Pancreas (tissue), 10 donors: ENCODE measurements at regions not wholly inside any gene's neighbourhood (a gene's known extent, or its start where the extent isn't known, plus 50 kb on each side); places are given as distances from the start of the nearest gene placed in this dataset.

Experiments
- ATAC-seq, 4 donors: fragments of 200-7000 bp; cut with Tn5 transposase; one replicate each; pipeline versions ENCODE4 v1.8.0 to v1.9.1; 2020; ENCODE audit warnings: mild to moderate bottlenecking in 4 of 4, moderate library complexity in 4 of 4
- DNase-seq, 6 donors: peaks; one replicate each; pipeline ENCODE4 v3.0.0-alpha.2; 2020
- FAIRE-seq: peaks from 2 replicates; lab custom pipeline; 2012; peaks lifted over from hg19 to GRCh38; lab: Jason Lieb, UNC
- H3K27ac ChIP-seq, 4 donors: fragments of 200-600 bp; sonication (generic); 1 replicate in 3 of 4; 2 replicates in 1 of 4; pipeline versions ENCODE4 v1.5.0 to v1.8.0; 2020
- H3K27me3 ChIP-seq, 4 donors: fragments of 200-600 bp; one replicate each; pipeline ENCODE4 v1.8.0; 2021
- H3K36me3 ChIP-seq, 3 donors: fragments of 200-600 bp; sonication (generic) in 1 of 3; one replicate each; pipeline versions ENCODE4 v1.5.0 to v1.8.0; 2020 to 2021
- H3K4me1 ChIP-seq, 3 donors: fragments of 200-600 bp; one replicate each; pipeline ENCODE4 v1.8.0; 2021
- H3K4me3 ChIP-seq, 4 donors: fragments of 200-600 bp; sonication (generic) in 2 of 4; one replicate each; pipeline versions ENCODE4 v1.5.0 to v1.8.0; 2020 to 2021
- H3K9me3 ChIP-seq, 4 donors: fragments of 200-600 bp; one replicate each; pipeline ENCODE4 v1.8.0; 2021
- CTCF ChIP-seq, 4 donors: fragments of 200-600 bp; sonication (generic) in 3 of 4; IDR thresholded peaks; one replicate each; pipeline versions ENCODE4 v1.5.0 to v1.8.0; 2021; ENCODE audit warnings: antibody characterized with exemption in 4 of 4
- WGBS, 2 donors: extraction: QIAGEN DNeasy Blood & Tissue Kit; methylation state at CpG; one replicate each; pipeline ENCODE4 v1.1.7; 2013; 5-methylcytosine and 5-hydroxymethylcytosine counted together
- intact Hi-C, 3 donors: fragments of 100-400 bp; cut with DNase I; formaldehyde crosslinking; loops; one replicate each; pipeline versions ENCODE4 v1.11.1 to v1.14.2; 2022
- donor health status: healthy with polysubstance abuse.
- donor health status: DM: no; HTN: no; CAD: no; lungs with moderate emphysema.
- donor health status: DM: no; HTN: no; CAD: no.
- donor health status: control.
- donor health status: control.
- donor health status: Bipolar disorder and iron deficiency.
- donor health status: DM: yes; HTN: yes; CAD: no.
- donor health status: DM: no; HTN: no; CAD: no.
- donor health status: DM: no; HTN: no; CAD: no.
- donor health status: DM: yes; HTN: yes; CAD: no.

DNA sequence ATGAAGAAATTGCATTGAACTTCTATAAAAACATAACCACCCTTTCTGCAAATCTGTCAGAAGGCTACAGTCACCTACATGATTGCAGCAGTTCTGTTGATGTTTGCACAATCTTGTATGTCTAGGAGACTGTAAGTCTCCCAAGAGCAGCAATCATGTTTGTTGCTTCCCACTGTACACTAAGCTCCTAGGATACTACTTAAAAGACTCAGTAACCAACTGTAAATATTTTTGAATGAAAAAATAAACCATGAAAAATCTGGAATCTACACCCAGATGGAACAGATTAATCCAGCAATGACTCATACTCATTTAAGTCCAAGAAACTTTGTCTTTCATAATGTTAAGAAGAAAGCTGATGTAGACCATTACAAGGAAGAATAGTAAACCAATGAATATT is 168.5 kb upstream of the ATXN1 start:
- peak in 3 of 4 donors; percentile 29 to 46 (median 30) for ATAC-seq
- no peak for FAIRE-seq

DNA sequence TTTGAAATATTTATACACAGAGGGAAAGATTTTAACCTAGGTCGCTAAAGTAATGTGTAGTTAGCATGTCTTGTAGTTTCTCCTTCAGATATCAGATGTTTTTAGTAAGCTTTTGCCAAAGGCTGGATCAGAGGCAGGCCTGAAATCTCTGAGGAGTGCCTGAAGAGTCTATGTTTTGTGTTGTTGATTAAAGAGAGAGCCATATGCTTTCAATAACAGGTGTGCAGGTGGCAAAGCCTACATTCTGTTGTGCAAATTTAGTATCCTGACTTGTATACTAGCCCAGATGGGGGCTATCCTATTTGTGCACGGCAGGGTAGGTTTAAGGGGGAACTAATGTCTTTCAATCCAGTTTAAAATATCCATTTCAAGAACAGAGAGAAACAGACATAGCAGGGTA is 167.1 kb upstream of the ATXN1 start:
- FAIRE-seq (no peak), ATAC-seq (no peak), DNase-seq (no peak)
- Histone ChIP-seq H3K9me3 (no peaks in the 10 kb centered on the region), H3K27ac (no peak overlapping the region), H3K4me1 (no peaks in the 10 kb centered on the region), H3K27me3 (no peaks in the 10 kb centered on the region), H3K36me3 (no peaks in the 10 kb centered on the region), H3K4me3 (no peak overlapping the region)
- WGBS, 2 donors: 73 to 87% methylated on average over 2 of the region's 2 CpGs
- intact Hi-C loops: no loop called here
- no peak for TF ChIP-seq CTCF (IDR thresholded peaks at IDR 0.05)

More for the DNA sequence above, 168.5 kb upstream of the ATXN1 start:
- Histone ChIP-seq H3K27me3 (no peaks in the 10 kb centered on the region), H3K4me1 (no peaks in the 10 kb centered on the region), H3K9me3 (no peaks in the 10 kb centered on the region), H3K27ac (no peak overlapping the region), H3K36me3 (no peaks in the 10 kb centered on the region), H3K4me3 (no peak overlapping the region)
- no peak for DNase-seq
- intact Hi-C loops: no loop called here
- no peak for TF ChIP-seq CTCF (IDR thresholded peaks at IDR 0.05)

- Histone ChIP-seq H3K27me3 (no peaks in the 10 kb centered on the region), H3K4me1 (no peaks in the 10 kb centered on the region), H3K9me3 (no peaks in the 10 kb centered on the region), H3K27ac (no peak overlapping the region), H3K36me3 (no peaks in the 10 kb centered on the region), H3K4me3 (no peak overlapping the region)
- ATAC-seq: no peak
- TF ChIP-seq CTCF (IDR thresholded peaks at IDR 0.05): no peak
- no peak for DNase-seq
- intact Hi-C loops: no loop called here
- 96 to 97% methylated on average over 1 of the region's 1 CpG for WGBS, 2 donors
- no peak for FAIRE-seq
Measured at GRCh38 chr6:16927205-16927604, 165.9 kb upstream of the ATXN1 start.

GRCh38 chr6:16925461-16925860 is 164.2 kb upstream of the ATXN1 start:
- no peak for TF ChIP-seq CTCF (IDR thresholded peaks at IDR 0.05)
- H3K4me1 ChIP-seq: no peaks in the 10 kb centered on the region
- H3K9me3 ChIP-seq: no peaks in the 10 kb centered on the region
- intact Hi-C loops: no loop called here
- H3K27ac ChIP-seq: no peak overlapping the region
- DNase-seq: no peak
- no peaks in the 10 kb centered on the region for H3K27me3 ChIP-seq
- ATAC-seq: no peak
- 77 to 90% methylated on average over 4 of the region's 4 CpGs for whole genome bisulfite sequencing, 2 donors
- no peak overlapping the region for H3K4me3 ChIP-seq
- no peak for FAIRE-seq
- H3K36me3 ChIP-seq: no peaks in the 10 kb centered on the region

DNA sequence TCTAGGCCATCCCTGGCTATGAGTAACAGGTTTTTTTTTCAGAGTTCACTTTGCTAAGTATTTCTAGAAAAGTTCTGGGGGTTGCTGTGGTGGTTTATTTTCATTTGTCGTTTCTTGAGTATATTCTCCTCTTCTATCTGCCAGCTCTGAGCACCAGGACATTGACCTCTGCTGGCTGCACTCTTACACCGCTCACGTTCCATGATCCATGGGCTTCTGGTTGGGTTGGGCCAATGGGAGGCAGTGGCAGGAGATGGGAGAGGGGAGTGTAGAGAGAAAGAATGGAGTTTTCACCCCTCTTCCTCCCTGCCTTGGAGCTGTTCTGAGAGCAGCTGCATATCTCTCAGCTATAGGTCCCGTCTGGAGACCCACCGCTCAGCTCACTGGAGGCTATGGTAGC is 161.0 kb upstream of the ATXN1 start:
- 68 to 76% methylated on average over 5 of the region's 5 CpGs for WGBS, 2 donors
- Histone ChIP-seq H3K36me3 (no peaks in the 10 kb centered on the region), H3K4me1 (no peaks in the 10 kb centered on the region), H3K27ac (no peak overlapping the region), H3K4me3 (no peak overlapping the region), H3K27me3 (no peaks in the 10 kb centered on the region), H3K9me3 (no peaks in the 10 kb centered on the region)
- no peak for TF ChIP-seq CTCF (IDR thresholded peaks at IDR 0.05)
- ATAC-seq (no peak), DNase-seq (no peak), FAIRE-seq (no peak)
- intact Hi-C loops: no loop called here
